GM23248 (cell line): ENCODE measurements at regions not wholly inside any gene's neighbourhood (a gene's known extent, or its start where the extent isn't known, plus 50 kb on each side); places are given as distances from the start of the nearest gene placed in this dataset.

Experiments used
- DNase-seq: peaks from one replicate; pipeline ENCODE4 v3.0.0-alpha.2; 2015
- H2AFZ ChIP-seq: fragments of 200-600 bp; sonication (generic); 2 replicates; pipeline ENCODE4 v1.6.1; 2016; ENCODE audit warnings: antibody characterized with exemption
- H3F3A ChIP-seq: fragments of 200-600 bp; sonication (generic); 2 replicates; pipeline ENCODE4 v1.6.1; 2016; ENCODE audit warnings: mild to moderate bottlenecking, antibody characterized with exemption, mixed run types; ENCODE audit not compliant: insufficient read depth
- H3K27ac ChIP-seq: fragments of 200-600 bp; sonication (generic); 2 replicates; pipeline ENCODE4 v1.5.1; 2016; ENCODE audit warnings: mild to moderate bottlenecking
- H3K27me3 ChIP-seq: fragments of 200-600 bp; sonication (generic); replicated peaks from 2 replicates; pipeline ENCODE4 v1.6.1; 2016; ENCODE audit warnings: mild to moderate bottlenecking; ENCODE audit not compliant: insufficient read depth
- H3K36me3 ChIP-seq: fragments of 200-600 bp; sonication (generic); 2 replicates; pipeline ENCODE4 v1.6.1; 2016; ENCODE audit warnings: low read depth, mild to moderate bottlenecking
- H3K4me1 ChIP-seq: fragments of 200-600 bp; sonication (generic); 2 replicates; pipeline ENCODE4 v1.6.1; 2016; ENCODE audit warnings: mild to moderate bottlenecking; ENCODE audit not compliant: insufficient read depth
- H3K4me2 ChIP-seq: fragments of 200-600 bp; sonication (generic); one replicate; pipeline ENCODE4 v1.6.1; 2016; ENCODE audit warnings: mild to moderate bottlenecking; ENCODE audit not compliant: unreplicated experiment
- H3K4me3 ChIP-seq: fragments of 200-600 bp; sonication (generic); 2 replicates; pipeline ENCODE4 v1.5.1; 2016; ENCODE audit warnings: mild to moderate bottlenecking
- H3K79me2 ChIP-seq: fragments of 200-600 bp; sonication (generic); 2 replicates; pipeline ENCODE4 v1.6.1; 2016; ENCODE audit warnings: mild to moderate bottlenecking; ENCODE audit not compliant: insufficient read depth
- H3K9ac ChIP-seq: fragments of 200-600 bp; sonication (generic); 2 replicates; pipeline ENCODE4 v1.6.1; 2016; ENCODE audit warnings: mild to moderate bottlenecking
- H3K9me2 ChIP-seq: fragments of 200-600 bp; sonication (generic); 2 replicates; pipeline ENCODE4 v1.6.1; 2016; ENCODE audit warnings: mixed run types, mild to moderate bottlenecking, moderate library complexity; ENCODE audit not compliant: insufficient read depth
- H3K9me3 ChIP-seq: fragments of 200-600 bp; sonication (generic); one replicate; pipeline ENCODE4 v1.6.1; 2017; ENCODE audit warnings: low read depth
- H4K20me1 ChIP-seq: fragments of 200-600 bp; sonication (generic); 2 replicates; pipeline ENCODE4 v1.6.0; 2016; ENCODE audit not compliant: insufficient read depth
- EZH2 ChIP-seq: fragments of 200-600 bp; sonication (generic); IDR thresholded peaks from 2 replicates; pipeline ENCODE4 v1.6.1; 2018; ENCODE audit warnings: antibody characterized with exemption, mild to moderate bottlenecking; ENCODE audit not compliant: insufficient read depth, poor library complexity, severe bottlenecking
- EZH2phosphoT487 ChIP-seq: fragments of 200-600 bp; sonication (generic); IDR thresholded peaks from 2 replicates; pipeline ENCODE4 v1.6.1; 2018; ENCODE audit warnings: antibody characterized with exemption, moderate library complexity, mild to moderate bottlenecking, low read depth; ENCODE audit not compliant: insufficient read depth
- WGBS, 2 experiments: methylation state at CpG; one replicate each; pipeline ENCODE4 v1.1.6; 2015 to 2017; ENCODE audit warnings: low lambda C conversion rate in 2 of 2, low coverage in 1 of 2; ENCODE audit errors: missing lambda C conversion rate in 2 of 2; 5-methylcytosine and 5-hydroxymethylcytosine counted together
- in situ Hi-C: fragments of 300-500 bp; cut with MboI; formaldehyde crosslinking; loops from 2 replicates; pipeline ENCODE4 v1.15.0; 2020

- no peak overlapping the region for H3K9ac ChIP-seq
- H3K4me1 ChIP-seq = no peaks in the 10 kb centered on the region
- no peak for TF ChIP-seq EZH2phosphoT487
- TF ChIP-seq EZH2 = no peak
- DNase-seq = no peak
- no peaks in the 10 kb centered on the region for H3K9me3 ChIP-seq
- in situ Hi-C loops = no loop called here
- no peaks in the 10 kb centered on the region for H3K36me3 ChIP-seq
- H3K79me2 ChIP-seq = no peaks in the 10 kb centered on the region
- H3F3A ChIP-seq = no peaks in the 10 kb centered on the region
- H3K4me3 ChIP-seq = no peak overlapping the region
- H4K20me1 ChIP-seq = no peaks in the 10 kb centered on the region
- 76 to 84% methylated on average over 3 of the region's 3 CpGs for WGBS, 2 experiments
- H3K27ac ChIP-seq = no peak overlapping the region
- H3K9me2 ChIP-seq = no peaks in the 10 kb centered on the region
- no peaks in the 10 kb centered on the region for H3K27me3 ChIP-seq
- H2AFZ ChIP-seq = no peak overlapping the region
- H3K4me2 ChIP-seq = no peak overlapping the region
Measured at GRCh38 chr7:36005293-36005692, 147.8 kb upstream of the EEPD1 start.

- Histone ChIP-seq H3K9ac (no peak overlapping the region), H2AFZ (no peak overlapping the region), H3K4me1 (no peaks in the 10 kb centered on the region), H3F3A (no peaks in the 10 kb centered on the region), H3K79me2 (no peaks in the 10 kb centered on the region), H3K27me3 (no peaks in the 10 kb centered on the region), H3K9me2 (no peaks in the 10 kb centered on the region), H3K4me2 (no peak overlapping the region), H4K20me1 (no peaks in the 10 kb centered on the region), H3K36me3 (no peaks in the 10 kb centered on the region), H3K9me3 (no peaks in the 10 kb centered on the region), H3K27ac (no peak overlapping the region), H3K4me3 (no peak overlapping the region)
- in situ Hi-C loops = no loop called here
- TF ChIP-seq EZH2phosphoT487 (no peak), EZH2 (no peak)
- no peak for DNase-seq
Measured at GRCh38 chr7:36005876-36006275, 147.2 kb upstream of the EEPD1 start.

GRCh38 chr7:36006636-36007229, 146.3 kb upstream of the EEPD1 start:
- H3K4me3 ChIP-seq = no peak overlapping the region
- 89 to 90% methylated on average over 5 of the region's 5 CpGs for WGBS, 2 experiments
- no peak overlapping the region for H3K9ac ChIP-seq
- no peak overlapping the region for H3K4me2 ChIP-seq
- H3K27ac ChIP-seq = no peak overlapping the region
- H3K27me3 ChIP-seq = no peaks in the 10 kb centered on the region
- no peaks in the 10 kb centered on the region for H3K4me1 ChIP-seq
- H3K9me2 ChIP-seq = no peaks in the 10 kb centered on the region
- TF ChIP-seq EZH2 (no peak), EZH2phosphoT487 (no peak)
- in situ Hi-C loops = no loop called here
- no peaks in the 10 kb centered on the region for H3K79me2 ChIP-seq
- H3F3A ChIP-seq = no peaks in the 10 kb centered on the region
- no peak for DNase-seq
- H3K9me3 ChIP-seq = no peaks in the 10 kb centered on the region
- H2AFZ ChIP-seq = no peak overlapping the region
- H3K36me3 ChIP-seq = no peaks in the 10 kb centered on the region
- no peaks in the 10 kb centered on the region for H4K20me1 ChIP-seq

GRCh38 chr7:36010656-36011587, 142.1 kb upstream of the EEPD1 start:
- no peaks in the 10 kb centered on the region for H3K9me3 ChIP-seq
- peaks cover 3% of the 10 kb centered on the region for H3K4me1 ChIP-seq
- H3K9me2 ChIP-seq = no peaks in the 10 kb centered on the region
- H3K9ac ChIP-seq = no peak overlapping the region
- no peak for DNase-seq
- no peaks in the 10 kb centered on the region for H3K27me3 ChIP-seq
- no peak for TF ChIP-seq EZH2
- no peak for TF ChIP-seq EZH2phosphoT487
- H2AFZ ChIP-seq = no peak overlapping the region
- H3F3A ChIP-seq = no peaks in the 10 kb centered on the region
- no peak overlapping the region for H3K4me3 ChIP-seq
- H3K4me2 ChIP-seq = no peak overlapping the region
- no peaks in the 10 kb centered on the region for H4K20me1 ChIP-seq
- no peak overlapping the region for H3K27ac ChIP-seq
- no peaks in the 10 kb centered on the region for H3K36me3 ChIP-seq
- no peaks in the 10 kb centered on the region for H3K79me2 ChIP-seq
- in situ Hi-C loops = no loop called here
- WGBS, 2 experiments = 70 to 72% methylated on average over 11 of the region's 11 CpGs

GRCh38 chr7:36011588-36011965, 141.5 kb upstream of the EEPD1 start:
- no peak overlapping the region for H3K4me3 ChIP-seq

More at GRCh38 chr7:36011588-36011965, 141.5 kb upstream of the EEPD1 start:
- H3K27ac ChIP-seq = no peak overlapping the region
- no peak for DNase-seq
- H3K79me2 ChIP-seq = no peaks in the 10 kb centered on the region
- H3K36me3 ChIP-seq = no peaks in the 10 kb centered on the region
- H3K9me2 ChIP-seq = no peaks in the 10 kb centered on the region
- H3K9ac ChIP-seq = no peak overlapping the region
- no peaks in the 10 kb centered on the region for H3F3A ChIP-seq
- TF ChIP-seq EZH2phosphoT487 (no peak), EZH2 (no peak)
- 61 to 63% methylated on average over 8 of the region's 8 CpGs for WGBS, 2 experiments
- peaks cover 8% of the 10 kb centered on the region for H3K4me1 ChIP-seq
- in situ Hi-C loops = no loop called here
- H4K20me1 ChIP-seq = no peaks in the 10 kb centered on the region
- H3K4me2 ChIP-seq = no peak overlapping the region
- no peaks in the 10 kb centered on the region for H3K9me3 ChIP-seq
- no peak overlapping the region for H2AFZ ChIP-seq
- H3K27me3 ChIP-seq = no peaks in the 10 kb centered on the region
